ENCODE measurements at regions not wholly inside any gene's neighbourhood (a gene's known extent, or its start where the extent isn't known, plus 50 kb on each side); places are given as distances from the start of the nearest gene placed in this dataset.

- ChIA-PET CTCF (no interaction called here), POLR2A (no interaction called here)
- peaks cover 5% of the 10 kb centered on the region for H3K9me3 Mint-ChIP-seq
- H3K27ac Mint-ChIP-seq, result no peak overlapping the region
- DNase-seq, result no peak
- intact Hi-C loops (cut with micrococcal nuclease), result no loop called here
- H3K27me3 Mint-ChIP-seq, result no peaks in the 10 kb centered on the region
- no peaks in the 10 kb centered on the region for H3K36me3 Mint-ChIP-seq (ENCODE audit: low read depth)
- no peaks in the 10 kb centered on the region for H3K4me1 Mint-ChIP-seq
- TF ChIP-seq CTCF (IDR thresholded peaks at IDR 0.05), result no peak
- no peak overlapping the region for H3K4me3 Mint-ChIP-seq
- ATAC-seq (ENCODE audit: low read depth), result no peak
Measured at GRCh38 chr7:48703466-48703865, 220.9 kb upstream of the CDC14C start.

GRCh38 chr7:48708122-48708521 lies 216.2 kb upstream of the CDC14C start:
- H3K27ac Mint-ChIP-seq, result no peak overlapping the region
- POLR2A ChIA-PET, result no interaction called here

GRCh38 chr7:48708635-48709034 lies 215.7 kb upstream of the CDC14C start:
- ChIA-PET CTCF (no interaction called here), POLR2A (no interaction called here)
- intact Hi-C loops (cut with micrococcal nuclease), result no loop called here
- no peaks in the 10 kb centered on the region for H3K4me1 Mint-ChIP-seq
- H3K27me3 Mint-ChIP-seq, result no peaks in the 10 kb centered on the region
- H3K4me3 Mint-ChIP-seq, result no peak overlapping the region
- H3K9me3 Mint-ChIP-seq, result no peaks in the 10 kb centered on the region
- no peak for ATAC-seq (ENCODE audit: low read depth)
- DNase-seq, result no peak
- no peak overlapping the region for H3K27ac Mint-ChIP-seq
- TF ChIP-seq CTCF (IDR thresholded peaks at IDR 0.05), result no peak
- no peaks in the 10 kb centered on the region for H3K36me3 Mint-ChIP-seq (ENCODE audit: low read depth)

More at GRCh38 chr7:48708122-48708521, 216.2 kb upstream of the CDC14C start:
- no peaks in the 10 kb centered on the region for H3K27me3 Mint-ChIP-seq
- no peak for TF ChIP-seq CTCF (IDR thresholded peaks at IDR 0.05)
- no peak for ATAC-seq (ENCODE audit: low read depth)
- H3K9me3 Mint-ChIP-seq, result no peaks in the 10 kb centered on the region
- CTCF ChIA-PET, result no interaction called here
- H3K4me3 Mint-ChIP-seq, result no peak overlapping the region
- intact Hi-C loops (cut with micrococcal nuclease), result no loop called here
- no peak for DNase-seq
- H3K4me1 Mint-ChIP-seq, result no peaks in the 10 kb centered on the region
- no peaks in the 10 kb centered on the region for H3K36me3 Mint-ChIP-seq (ENCODE audit: low read depth)

- CTCF ChIA-PET, result no interaction called here
- DNase-seq, result no peak
- no peak overlapping the region for H3K4me3 Mint-ChIP-seq
- TF ChIP-seq CTCF (IDR thresholded peaks at IDR 0.05), result no peak
- no peaks in the 10 kb centered on the region for H3K27me3 Mint-ChIP-seq
- H3K36me3 Mint-ChIP-seq (ENCODE audit: low read depth), result no peaks in the 10 kb centered on the region
- H3K4me1 Mint-ChIP-seq, result no peaks in the 10 kb centered on the region
- no peaks in the 10 kb centered on the region for H3K9me3 Mint-ChIP-seq
- no peak for ATAC-seq (ENCODE audit: low read depth)
- H3K27ac Mint-ChIP-seq, result no peak overlapping the region
- intact Hi-C loops (cut with micrococcal nuclease), result no loop called here
- POLR2A ChIA-PET, result no interaction called here
Measured at GRCh38 chr7:48710995-48711394, 213.4 kb upstream of the CDC14C start.

GRCh38 chr7:48718731-48719378 lies 205.5 kb upstream of the CDC14C start:
- no peak overlapping the region for H3K4me3 Mint-ChIP-seq
- no peaks in the 10 kb centered on the region for H3K36me3 Mint-ChIP-seq (ENCODE audit: low read depth)
- POLR2A ChIA-PET, result no interaction called here
- ATAC-seq (ENCODE audit: low read depth) (no peak), DNase-seq (no peak)
- TF ChIP-seq CTCF (IDR thresholded peaks at IDR 0.05), result no peak
- CTCF ChIA-PET, result no interaction called here
- no peak overlapping the region for H3K27ac Mint-ChIP-seq
- H3K4me1 Mint-ChIP-seq, result no peaks in the 10 kb centered on the region
- H3K27me3 Mint-ChIP-seq, result no peaks in the 10 kb centered on the region
- H3K9me3 Mint-ChIP-seq, result no peaks in the 10 kb centered on the region
- intact Hi-C loops (cut with micrococcal nuclease), result no loop called here

All from activated B cell treated with CpG ODN at 0.5 μM for 24 hours (primary cell).